HUDEP-2 (cell line): ENCODE measurements at regions not wholly inside any gene's neighbourhood (a gene's known extent, or its start where the extent isn't known, plus 50 kb on each side); places are given as distances from the start of the nearest gene placed in this dataset.

Source experiments
- DNase-seq, 76 experiments: peaks; one replicate each; lab custom pipeline; 2025; ENCODE audit not compliant: unreplicated experiment in 76 of 76; lab: John Stamatoyannopoulos, UW

DNA sequence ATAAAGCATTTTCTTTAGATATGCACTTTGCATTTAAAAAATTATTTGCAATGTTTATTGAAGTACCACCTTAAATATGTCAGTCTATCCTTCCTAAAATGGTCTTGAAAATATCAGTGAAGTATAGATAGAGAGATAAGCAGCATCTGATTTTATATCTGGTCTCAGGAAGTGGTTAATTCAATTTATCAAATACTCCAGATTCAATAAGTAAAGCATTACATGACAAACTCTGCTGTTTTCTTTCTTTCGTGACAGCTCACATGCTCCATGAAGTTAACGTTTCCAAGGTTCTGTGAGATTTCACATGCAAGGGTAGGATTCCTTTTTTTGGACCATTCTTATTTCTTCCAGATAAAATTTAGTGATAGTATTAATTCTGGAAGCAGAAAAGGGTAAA is 775.4 kb upstream of the ROBO1 start:
- no peak for DNase-seq

DNA sequence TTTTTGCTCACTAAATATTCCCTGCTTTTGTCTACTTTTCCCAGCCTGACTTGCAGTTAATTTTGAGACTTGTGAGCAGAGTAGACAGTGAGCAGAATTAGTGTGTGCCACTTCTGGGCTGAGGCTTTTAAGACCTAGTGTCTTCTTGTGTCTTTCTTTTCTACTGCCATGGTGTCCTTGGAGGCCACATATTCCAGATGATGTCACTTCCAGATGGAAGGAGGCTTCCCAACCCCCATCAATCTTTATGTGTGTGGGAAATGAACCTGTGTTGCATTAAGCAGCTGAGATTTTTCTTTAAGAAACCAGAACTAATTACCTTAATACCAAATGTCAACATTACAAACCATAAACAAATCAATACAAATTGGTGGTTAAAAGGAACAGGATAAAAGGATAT is 774.7 kb upstream of the ROBO1 start:
- DNase-seq = no peak

DNA sequence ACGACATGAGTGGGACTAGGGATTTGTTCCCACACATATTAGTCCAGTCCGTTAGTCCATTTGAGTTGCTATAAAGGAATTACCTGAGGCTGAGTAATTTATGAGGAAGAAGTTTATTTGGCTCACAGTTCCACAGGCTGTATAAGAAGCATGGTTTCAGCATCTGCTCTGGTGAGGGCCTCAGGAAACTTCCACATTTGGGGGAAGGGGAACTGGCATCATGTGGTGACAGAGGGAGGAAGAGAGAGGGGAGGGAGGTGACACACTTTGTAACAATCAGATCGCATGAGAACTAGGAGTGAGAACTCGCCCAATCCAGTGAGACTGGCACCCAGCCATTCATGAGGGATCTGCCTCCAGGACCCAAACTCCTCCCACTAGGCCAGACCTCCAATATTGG is 769.9 kb upstream of the ROBO1 start:
- DNase-seq = no peak

DNA sequence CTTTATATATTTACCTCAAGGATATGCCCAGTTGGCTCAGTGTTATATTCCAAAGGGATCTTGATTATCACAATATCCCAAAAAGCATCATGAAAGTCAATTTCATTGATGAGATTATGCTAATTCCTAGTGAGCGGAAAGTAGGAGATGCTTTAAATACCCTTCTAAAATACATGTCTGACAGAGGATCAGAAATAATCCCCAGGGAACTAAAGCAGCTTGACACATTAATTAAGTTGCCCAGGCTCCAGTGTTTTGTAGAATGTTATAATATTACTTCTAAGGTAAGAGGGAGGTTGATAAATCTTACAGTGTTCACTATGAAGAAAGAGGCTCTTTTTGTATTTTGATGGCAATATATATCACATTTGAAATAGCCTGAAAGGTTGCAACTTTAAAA is 767.5 kb upstream of the ROBO1 start:
- no peak for DNase-seq

DNA sequence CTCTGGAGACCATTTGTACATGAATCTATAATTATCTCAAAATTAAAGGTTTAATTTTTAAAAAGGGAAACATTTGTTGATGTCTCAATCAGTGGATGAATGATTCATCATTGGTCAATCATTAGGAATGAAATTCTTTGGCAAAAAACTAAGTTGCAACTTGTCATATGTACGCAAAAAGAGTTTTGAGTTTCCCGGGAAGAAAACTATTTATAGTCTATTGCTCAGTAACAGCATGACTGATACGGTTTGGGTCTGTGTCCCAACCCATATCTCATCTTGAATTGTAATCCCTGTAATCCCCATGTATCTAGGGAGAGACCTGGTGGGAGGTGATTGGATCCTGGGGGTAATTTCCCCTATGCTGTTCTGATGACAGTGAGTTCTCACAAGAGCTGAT is 765.8 kb upstream of the ROBO1 start:
- DNase-seq = no peak

DNA sequence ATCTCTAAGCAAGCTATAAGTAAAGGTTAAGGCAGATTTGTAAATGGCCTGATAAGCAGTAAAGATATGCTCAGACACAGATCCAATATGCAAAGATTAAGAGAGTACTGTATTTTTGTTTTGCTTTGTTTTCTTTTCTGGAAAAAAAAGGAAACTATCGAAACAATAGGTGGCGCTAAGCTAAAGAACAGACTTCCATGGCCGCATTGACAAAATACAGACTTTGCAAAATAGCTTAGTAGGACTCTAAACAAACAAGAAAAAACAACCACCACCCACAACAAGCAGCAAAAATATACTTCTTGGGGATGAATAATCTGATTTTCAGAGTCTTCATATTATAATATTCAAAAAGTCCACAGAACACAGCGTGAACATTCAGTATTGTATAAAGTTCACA is 758.4 kb upstream of the ROBO1 start:
- DNase-seq = no peak

DNA sequence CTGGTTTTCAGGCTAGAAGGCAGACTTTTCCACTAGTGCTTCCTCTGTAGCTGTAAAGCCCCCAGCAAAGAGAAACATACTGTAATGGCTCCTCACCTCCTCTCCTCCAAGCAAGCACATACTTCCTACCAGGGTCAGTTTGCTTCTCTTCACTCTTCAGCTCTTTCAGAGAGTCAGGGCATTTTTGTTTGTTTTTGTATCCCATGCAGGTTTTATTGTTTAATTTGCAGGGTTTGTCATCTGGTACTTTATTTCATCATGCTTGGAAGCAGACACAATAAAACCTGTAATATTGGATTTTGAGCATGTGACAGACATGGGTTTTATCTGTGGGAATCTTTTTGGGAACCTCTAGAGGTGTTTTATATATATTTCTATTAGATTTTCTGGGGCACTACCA is 753.3 kb upstream of the ROBO1 start:
- no peak for DNase-seq

DNA sequence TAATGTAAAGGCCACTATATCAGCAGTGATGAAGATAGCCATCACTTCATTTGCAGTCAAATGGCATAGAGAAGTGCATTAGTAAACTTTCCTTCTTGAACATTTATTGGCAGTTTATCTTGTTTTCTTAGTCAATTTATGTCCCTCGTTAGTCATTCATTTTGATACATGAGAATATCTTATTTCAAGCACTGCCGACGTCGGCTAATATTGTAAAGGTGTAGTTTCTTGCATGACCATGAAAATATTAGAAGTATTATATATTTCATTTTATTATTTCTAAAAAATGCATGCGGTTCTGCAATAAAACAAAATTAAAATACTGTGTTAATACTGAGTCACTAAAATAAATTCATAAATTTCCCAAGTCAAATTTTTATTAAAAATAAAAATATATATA is 751.6 kb upstream of the ROBO1 start:
- DNase-seq = no peak

DNA sequence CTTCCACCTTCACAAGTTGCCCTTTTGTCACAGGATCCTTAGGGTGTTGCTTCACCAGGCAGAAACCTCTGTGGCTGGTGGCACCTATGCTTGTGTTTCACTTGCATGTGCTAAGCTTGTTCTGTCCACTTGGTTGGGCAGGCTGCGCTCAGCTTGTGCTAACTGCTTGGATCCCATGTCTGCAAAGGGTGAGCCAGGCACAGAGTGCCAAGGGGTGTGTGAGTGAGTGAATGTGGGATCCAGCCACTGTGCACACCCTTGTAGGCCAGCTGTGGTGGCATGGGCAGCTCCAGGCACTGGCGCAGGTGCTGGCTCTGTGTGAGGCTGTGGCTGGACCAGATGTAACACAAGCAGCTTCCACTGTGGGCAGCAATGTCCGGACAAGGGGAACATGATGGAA is 728.7 kb upstream of the ROBO1 start:
- no peak for DNase-seq

DNA sequence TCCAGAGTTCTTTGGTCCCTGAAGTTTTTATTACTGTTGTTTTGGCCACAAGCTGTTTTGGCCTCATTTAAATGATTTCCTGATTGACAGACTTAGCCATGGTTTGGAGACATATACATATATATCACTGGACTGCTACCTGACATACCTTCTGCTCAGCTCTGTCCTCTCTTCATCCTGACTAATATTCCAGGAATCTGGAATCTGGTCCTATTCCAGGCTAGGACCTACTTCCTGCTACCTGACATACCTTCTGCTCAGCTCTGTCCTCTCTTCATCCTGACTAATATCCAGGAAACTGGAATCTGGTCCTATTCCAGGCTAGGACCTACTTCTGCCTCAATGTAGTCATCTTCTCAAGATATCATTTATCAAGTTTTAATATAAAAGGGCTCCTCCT is 724.4 kb upstream of the ROBO1 start:
- DNase-seq = no peak

DNA sequence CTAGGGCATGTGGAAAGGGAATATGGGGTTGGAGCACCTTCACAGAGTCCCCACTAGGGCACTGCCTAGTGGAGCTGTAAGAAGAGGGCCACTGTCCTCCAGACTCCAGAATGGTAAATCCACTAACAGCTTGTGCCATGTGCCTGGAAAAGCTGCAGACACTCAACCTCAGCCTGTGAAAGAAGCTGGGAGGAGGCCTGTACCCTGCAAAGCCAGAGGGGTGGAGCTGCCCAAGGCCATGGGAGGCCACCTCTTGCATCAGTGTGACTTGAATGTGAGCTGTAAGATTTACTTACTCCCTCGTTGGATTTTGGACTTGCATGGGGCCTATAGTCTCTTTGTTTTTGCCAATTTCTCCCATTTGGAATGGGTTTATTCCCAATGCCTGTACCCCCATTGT is 705.2 kb upstream of the ROBO1 start:
- DNase-seq = no peak

DNA sequence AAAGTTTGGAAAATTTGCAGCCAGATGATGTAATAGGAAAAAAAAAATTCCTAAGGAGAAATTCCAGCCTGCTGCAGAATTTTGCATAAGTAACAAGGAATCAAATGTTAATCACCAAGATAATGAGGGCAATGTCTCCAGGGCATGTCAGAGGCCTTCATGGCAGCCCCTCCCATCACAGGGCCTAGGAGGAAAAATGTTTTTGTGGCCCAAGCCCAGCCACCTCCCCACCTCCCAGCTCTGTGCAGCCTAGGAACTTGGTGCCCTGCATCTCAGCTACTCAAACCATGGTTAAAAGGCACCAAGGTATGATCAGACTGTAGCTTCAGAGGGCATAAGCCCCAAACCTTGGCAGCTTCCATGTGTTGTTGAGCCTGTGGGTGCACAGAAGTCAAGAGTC is 704.7 kb upstream of the ROBO1 start:
- no peak for DNase-seq

DNA sequence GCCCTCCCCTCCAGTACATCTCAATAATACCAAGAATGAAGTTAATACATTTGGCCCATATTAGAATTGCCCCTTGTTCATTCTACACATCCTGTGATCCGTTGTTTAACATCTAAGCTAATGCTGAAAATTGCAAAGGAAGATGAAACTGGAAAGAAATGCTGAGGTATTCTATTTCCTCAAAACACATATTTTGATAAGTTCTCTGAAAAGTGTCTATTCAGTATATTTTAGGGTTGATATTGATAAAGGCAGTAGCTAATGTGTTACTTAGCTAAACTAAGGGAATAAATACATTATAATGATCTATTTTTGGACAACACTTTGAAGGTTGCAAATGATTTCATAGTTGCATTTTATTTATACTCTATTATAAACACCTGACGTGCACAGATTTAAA is 702.6 kb upstream of the ROBO1 start:
- DNase-seq = no peak

DNA sequence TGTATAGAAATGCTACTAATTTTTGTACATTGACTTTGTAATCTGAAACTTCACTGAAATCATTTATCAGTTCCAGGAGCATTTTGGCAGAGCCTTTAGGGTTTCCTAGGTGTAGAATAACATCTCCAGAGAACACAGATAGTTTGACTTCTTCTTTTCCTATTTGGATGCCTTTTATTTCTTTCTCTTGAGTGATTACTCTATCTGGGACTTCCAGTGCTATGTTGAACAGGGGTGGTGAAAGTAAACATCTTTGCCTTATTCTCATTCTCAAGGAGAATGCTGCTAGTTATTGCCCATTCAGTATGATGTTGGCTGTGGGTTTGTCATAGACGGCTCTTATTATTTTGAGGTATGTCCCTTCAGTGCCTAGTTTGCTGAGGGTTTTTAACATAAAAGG is 697.9 kb upstream of the ROBO1 start:
- no peak for DNase-seq

DNA sequence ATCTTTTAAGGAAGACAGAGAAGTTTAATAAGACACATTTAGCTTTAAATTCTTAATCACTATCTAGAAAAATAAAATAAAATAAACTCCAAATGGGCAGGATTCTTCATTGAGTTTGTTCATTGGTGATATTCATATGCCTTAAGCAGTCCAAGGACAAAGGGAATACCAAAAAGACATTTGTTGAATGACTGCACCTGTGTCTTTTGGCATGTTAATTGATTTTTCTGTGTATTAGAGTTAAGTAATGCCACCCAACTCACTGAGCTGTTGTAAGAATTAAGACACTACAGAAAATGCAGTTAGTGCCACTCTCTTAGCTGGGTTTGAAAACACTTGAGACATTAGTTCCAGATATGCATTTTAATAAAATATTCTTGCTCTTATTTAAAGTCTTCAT is 683.6 kb upstream of the ROBO1 start:
- DNase-seq = no peak

DNA sequence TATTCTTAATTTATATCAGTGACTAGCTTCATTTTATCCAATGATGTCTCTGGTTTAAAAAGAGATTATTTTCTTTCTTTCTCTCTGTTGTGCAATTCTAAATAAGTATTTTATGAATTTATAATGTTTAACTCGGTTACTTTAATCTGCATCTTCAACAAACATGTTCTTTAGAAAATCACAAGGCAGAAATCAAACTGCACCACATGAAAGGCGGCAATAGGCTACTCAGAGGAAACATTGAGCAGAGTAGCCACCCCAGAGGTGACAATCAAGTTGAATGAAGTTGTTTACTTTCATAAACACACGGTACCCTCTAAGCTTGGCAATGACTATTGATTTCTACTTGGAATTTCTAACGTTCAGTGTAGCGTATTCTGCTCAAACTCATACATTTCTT is 677.8 kb upstream of the ROBO1 start:
- DNase-seq = no peak

DNA sequence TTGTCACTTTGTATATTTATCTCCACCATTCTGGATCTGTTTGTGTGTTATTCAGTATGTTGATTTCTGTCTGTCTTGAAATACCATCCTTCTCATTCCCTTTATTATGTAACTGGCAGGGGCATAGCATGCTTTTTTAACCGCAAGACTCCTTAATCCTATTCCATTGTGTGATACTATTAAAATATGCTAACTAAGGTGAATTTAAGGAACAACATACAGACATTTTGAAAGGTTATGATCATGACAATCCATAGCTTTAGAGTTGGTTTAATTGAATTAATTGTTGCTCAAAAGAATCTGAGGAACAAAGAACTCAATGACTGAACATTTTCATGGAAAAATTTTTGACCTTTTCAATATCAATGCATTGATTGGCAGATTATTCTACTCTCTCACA is 677.3 kb upstream of the ROBO1 start:
- DNase-seq = no peak

DNA sequence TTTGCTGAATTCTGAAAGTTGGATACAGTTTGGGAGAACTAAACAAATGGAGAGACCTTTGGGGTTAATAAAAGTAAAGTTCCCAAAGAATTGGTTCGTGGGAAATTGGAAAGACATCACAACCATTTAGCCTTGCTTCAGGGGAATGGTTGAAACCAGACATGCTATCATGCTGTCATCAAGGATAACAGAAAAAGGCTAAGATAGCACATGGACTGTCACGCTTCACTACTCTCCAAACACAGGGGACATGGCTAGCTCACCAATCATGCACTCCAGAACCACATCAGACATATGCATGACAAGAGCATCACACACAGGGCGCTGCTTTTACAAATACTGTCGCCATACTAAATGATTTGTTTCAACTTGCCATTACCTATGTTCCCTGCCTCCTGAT is 671.7 kb upstream of the ROBO1 start:
- DNase-seq = no peak

DNA sequence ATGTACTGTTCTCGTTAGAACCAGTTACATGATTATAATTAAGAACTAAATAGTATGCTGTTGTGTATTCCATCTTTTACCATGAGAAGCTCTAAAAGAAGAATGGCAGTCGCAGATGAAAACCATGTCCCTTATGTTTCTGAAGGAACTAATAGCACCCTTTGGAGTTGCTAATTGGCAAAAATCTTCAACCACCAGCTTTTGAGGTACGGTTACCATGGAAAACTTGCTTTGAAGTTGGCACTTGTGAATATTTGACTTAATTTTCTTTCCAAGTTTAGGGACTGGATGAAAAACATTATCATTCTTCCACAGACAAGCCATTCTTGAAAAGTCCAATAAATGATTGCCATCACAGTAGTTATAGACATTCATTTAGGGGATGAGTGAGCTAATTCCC is 666.6 kb upstream of the ROBO1 start:
- DNase-seq = no peak

DNA sequence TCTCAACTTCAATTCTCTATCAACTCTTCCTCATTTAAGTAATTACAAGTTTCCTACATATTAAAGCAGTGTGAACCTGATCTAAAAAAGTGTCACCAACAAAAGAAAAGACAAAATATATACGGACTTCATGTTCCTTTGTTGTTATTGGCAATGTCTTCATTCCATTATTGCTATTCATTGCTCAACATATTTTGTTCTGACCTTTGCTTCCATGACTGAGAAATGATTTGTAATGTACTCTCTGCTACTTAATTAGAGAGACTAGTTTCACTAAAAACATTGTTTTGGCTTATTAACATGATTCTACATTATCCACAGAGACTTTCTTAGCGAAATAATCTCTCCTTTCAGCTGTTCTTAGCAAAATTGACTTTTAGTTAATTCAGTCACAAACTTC is 657.2 kb upstream of the ROBO1 start:
- no peak for DNase-seq

DNA sequence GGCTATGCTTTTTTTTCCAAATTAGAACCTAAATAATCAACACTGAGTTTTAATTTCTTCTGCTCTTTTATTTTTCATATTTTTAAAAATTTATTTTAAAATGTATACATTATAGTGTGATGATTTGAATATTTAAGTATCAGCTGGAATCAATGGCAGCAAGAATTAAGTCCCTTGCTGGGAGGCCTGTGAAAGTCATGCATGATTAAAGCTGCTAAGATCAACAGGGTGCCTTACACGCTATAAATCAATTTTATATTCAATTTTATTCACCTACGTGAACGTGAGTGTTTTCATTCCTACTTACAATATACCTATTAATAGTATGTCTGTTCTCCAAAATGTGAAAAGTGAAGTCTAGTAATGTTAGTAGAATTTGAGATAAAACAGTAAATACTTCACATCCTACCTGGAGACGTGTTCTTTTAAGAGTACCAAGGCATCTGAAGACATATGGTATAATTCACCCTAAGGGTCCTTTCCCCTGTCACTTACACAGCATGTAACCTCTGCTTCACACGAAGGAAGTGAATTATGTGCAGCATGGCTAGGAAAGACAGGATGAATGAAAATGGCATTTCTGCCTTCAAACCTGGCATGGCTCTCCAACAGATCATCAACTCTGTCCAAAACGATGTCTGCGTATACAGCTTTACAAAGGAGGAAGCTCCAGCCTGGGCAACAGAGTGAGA is 640.4 kb upstream of the ROBO1 start:
- no peak for DNase-seq

DNA sequence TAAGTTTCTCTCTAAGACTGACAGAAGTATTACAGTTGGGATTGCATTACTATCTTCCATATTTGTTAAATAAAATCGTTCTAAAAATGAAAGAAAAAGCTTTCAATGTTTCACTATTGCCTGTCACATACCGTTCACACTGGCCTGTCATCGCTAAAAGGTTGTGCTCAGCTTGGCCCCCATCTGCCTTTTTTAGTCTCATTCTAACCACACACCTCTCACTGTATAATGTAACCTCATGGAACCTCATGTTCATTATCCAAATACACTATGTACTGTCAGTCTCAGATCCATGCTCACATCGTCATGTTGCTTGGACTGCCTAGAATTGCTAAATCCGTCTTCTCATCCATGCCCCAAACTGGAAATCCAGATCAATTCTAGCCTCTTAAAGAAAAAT is 637.8 kb upstream of the ROBO1 start:
- DNase-seq = no peak

DNA sequence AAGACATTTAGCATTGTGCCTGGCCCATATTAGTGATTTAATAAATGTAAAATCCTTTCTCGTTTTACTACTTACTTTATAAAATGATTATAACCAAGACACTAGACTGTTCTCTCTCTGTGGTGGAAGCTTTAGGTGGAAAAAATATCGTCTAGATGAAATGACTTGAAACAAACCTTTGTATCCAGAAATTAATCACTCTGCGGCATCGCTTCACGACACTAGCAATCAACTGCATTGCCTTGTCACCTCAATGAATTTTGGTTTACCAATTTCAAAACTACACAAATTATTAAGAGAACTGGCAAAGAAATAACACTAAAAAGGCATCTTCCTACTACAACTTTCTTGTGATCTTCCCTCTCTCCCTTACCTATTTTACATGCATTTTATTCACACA is 627.2 kb upstream of the ROBO1 start:
- DNase-seq = no peak
